GM23338 (cell line): ENCODE measurements at regions not wholly inside any gene's neighbourhood (a gene's known extent, or its start where the extent isn't known, plus 50 kb on each side); places are given as distances from the start of the nearest gene placed in this dataset.
"Not testable (repeated sequence)": the region's sequence is repeated elsewhere in the genome, so short reads cannot be mapped to it uniquely, and the experiment has no call there.

ENCODE experiments used
- ATAC-seq: fragments of 200-7000 bp; cut with Tn5 transposase; 3 replicates; pipeline ENCODE4 v1.9.1; 2020
- DNase-seq: peaks from one replicate; pipeline ENCODE4 v3.0.0-alpha.2; 2015; ENCODE audit warnings: low spot score
- H2AFZ ChIP-seq: fragments of 200-600 bp; sonication (generic); 2 replicates; pipeline ENCODE4 v1.8.0; 2016; ENCODE audit warnings: antibody characterized with exemption, mild to moderate bottlenecking, moderate library complexity
- H3F3A ChIP-seq: fragments of 200-600 bp; sonication (generic); replicated peaks from 2 replicates; pipeline ENCODE4 v1.8.0; 2017; ENCODE audit warnings: antibody characterized with exemption, mixed run types, low read depth
- H3K27ac ChIP-seq: fragments of 200-600 bp; sonication (generic); 2 replicates; pipeline ENCODE4 v1.6.1; 2016; ENCODE audit warnings: low read depth
- H3K27me3 ChIP-seq: fragments of 200-600 bp; sonication (generic); 2 replicates; pipeline ENCODE4 v1.8.0; 2016; ENCODE audit warnings: mild to moderate bottlenecking, mixed run types, moderate library complexity; ENCODE audit not compliant: insufficient read depth
- H3K36me3 ChIP-seq: fragments of 200-600 bp; sonication (generic); 2 replicates; pipeline ENCODE4 v1.8.0; 2016; ENCODE audit warnings: mild to moderate bottlenecking; ENCODE audit not compliant: insufficient read depth
- H3K4me1 ChIP-seq: fragments of 200-600 bp; sonication (generic); 2 replicates; pipeline ENCODE4 v1.8.0; 2016; ENCODE audit warnings: mild to moderate bottlenecking, moderate library complexity; ENCODE audit not compliant: insufficient read depth
- H3K4me2 ChIP-seq: fragments of 200-600 bp; sonication (generic); 2 replicates; pipeline ENCODE4 v1.7.1; 2017; ENCODE audit warnings: mixed run types
- H3K4me3 ChIP-seq: fragments of 200-600 bp; sonication (generic); 2 replicates; pipeline ENCODE4 v1.6.1; 2016; ENCODE audit warnings: mixed run types
- H3K79me2 ChIP-seq: fragments of 200-600 bp; sonication (generic); replicated peaks from 2 replicates; pipeline ENCODE4 v1.8.0; 2017; ENCODE audit warnings: mild to moderate bottlenecking; ENCODE audit not compliant: insufficient read depth
- H3K9me2 ChIP-seq: fragments of 200-600 bp; sonication (generic); 2 replicates; pipeline ENCODE4 v1.8.0; 2017; ENCODE audit not compliant: insufficient read depth
- H4K20me1 ChIP-seq: fragments of 200-600 bp; sonication (generic); replicated peaks from 2 replicates; pipeline ENCODE4 v1.8.0; 2017; ENCODE audit warnings: mild to moderate bottlenecking; ENCODE audit not compliant: insufficient read depth
- H3K27ac Mint-ChIP-seq: 2 replicates; pipeline ENCODE4 v1.8.0; 2020; ENCODE audit warnings: inconsistent platforms, mild to moderate bottlenecking, moderate library complexity, mixed read lengths
- H3K27me3 Mint-ChIP-seq: 3 replicates; pipeline ENCODE4 v1.8.0; 2022; ENCODE audit warnings: low read depth, mild to moderate bottlenecking, moderate library complexity, mixed read lengths, inconsistent platforms; ENCODE audit not compliant: insufficient read depth, poor library complexity
- H3K36me3 Mint-ChIP-seq: 3 replicates; pipeline ENCODE4 v1.8.0; 2021; ENCODE audit warnings: low read depth, mild to moderate bottlenecking, inconsistent platforms, moderate library complexity, mixed read lengths
- H3K4me1 Mint-ChIP-seq: 3 replicates; pipeline ENCODE4 v1.8.0; 2020; ENCODE audit warnings: mild to moderate bottlenecking, inconsistent platforms, mixed read lengths
- H3K4me3 Mint-ChIP-seq: 3 replicates; pipeline ENCODE4 v1.8.0; 2021; ENCODE audit warnings: moderate library complexity, mild to moderate bottlenecking, inconsistent platforms, mixed read lengths
- H3K9me3 Mint-ChIP-seq: 3 replicates; pipeline ENCODE4 v1.8.0; 2020; ENCODE audit warnings: moderate library complexity, mild to moderate bottlenecking, inconsistent platforms, mixed read lengths
- CREB1 ChIP-seq: fragments of 250-450 bp; sonication (Bioruptor Pico); IDR thresholded peaks from 2 replicates; pipeline ENCODE4 v1.5.0; 2020; ENCODE audit warnings: low read depth, mild to moderate bottlenecking, moderate library complexity
- EZH2 ChIP-seq: fragments of 200-600 bp; sonication (generic); IDR thresholded peaks from one replicate; pipeline ENCODE4 v1.8.0; 2017; ENCODE audit warnings: antibody characterized with exemption, mild to moderate bottlenecking, low read depth; ENCODE audit not compliant: unreplicated experiment
- EZH2phosphoT487 ChIP-seq: fragments of 200-600 bp; sonication (generic); IDR thresholded peaks from one replicate; pipeline ENCODE4 v1.8.1; 2018; ENCODE audit warnings: antibody characterized with exemption; ENCODE audit not compliant: unreplicated experiment
- JUNB ChIP-seq: IDR thresholded peaks from one replicate; pipeline ENCODE4 v1.6.1; 2016; ENCODE audit warnings: antibody characterized with exemption; ENCODE audit not compliant: unreplicated experiment
- NANOG ChIP-seq: IDR thresholded peaks from 2 replicates; pipeline ENCODE4 v1.6.1; 2016; ENCODE audit warnings: antibody characterized with exemption, borderline replicate concordance
- POLR2AphosphoS5 ChIP-seq: IDR thresholded peaks from 2 replicates; pipeline ENCODE4 v1.6.1; 2016; ENCODE audit warnings: antibody characterized with exemption, low read depth
- STAT1 ChIP-seq: IDR thresholded peaks from one replicate; pipeline ENCODE4 v1.6.1; 2016; ENCODE audit warnings: antibody characterized with exemption; ENCODE audit not compliant: unreplicated experiment
- ZNF114 ChIP-seq: fragments of 250-450 bp; sonication (Bioruptor Pico); IDR thresholded peaks from 2 replicates; pipeline ENCODE4 v1.5.0; 2020; ENCODE audit warnings: mild to moderate bottlenecking, moderate library complexity
- ZNF331 ChIP-seq: fragments of 250-450 bp; sonication (Bioruptor Pico); IDR thresholded peaks from 2 replicates; pipeline ENCODE4 v1.5.0; 2020; ENCODE audit warnings: low read depth, mild to moderate bottlenecking, moderate library complexity
- TF ChIP-seq, protein P1 (sequence below), 2 experiments: fragments of 200-600 bp in 1 of 2; sonication (generic) in 1 of 2; conservative IDR thresholded peaks; 2 replicates each; pipeline versions ENCODE4 v1.5.1 to v1.6.1; 2016 to 2017; ENCODE audit warnings: antibody characterized with exemption in 2 of 2, low read depth in 2 of 2, mild to moderate bottlenecking in 2 of 2, moderate library complexity in 1 of 2
- TF ChIP-seq, protein P2 (sequence below): IDR thresholded peaks from 2 replicates; pipeline ENCODE4 v1.6.1; 2016; ENCODE audit warnings: antibody characterized with exemption

DNA sequence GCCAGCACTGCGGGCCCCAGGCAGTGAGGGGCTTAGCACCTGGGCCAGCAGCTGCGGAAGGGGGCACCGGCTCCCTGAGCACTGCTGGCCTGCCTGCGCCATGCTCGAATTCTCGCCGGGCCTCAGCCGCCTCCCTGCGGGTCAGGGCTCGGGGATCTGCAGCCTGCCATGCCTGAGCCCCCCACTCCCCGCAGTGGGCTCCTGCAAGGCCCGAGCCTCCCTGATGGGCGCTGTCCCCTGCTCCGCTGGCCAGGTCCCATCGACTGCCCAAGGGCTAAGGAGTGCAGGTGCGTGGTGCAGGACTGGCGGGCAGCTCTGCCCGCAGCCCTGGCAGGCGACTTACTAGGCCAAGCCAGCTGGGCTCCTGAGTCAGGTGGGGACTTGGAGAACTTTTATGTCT lies 133.3 kb upstream of the LMNTD1 start (continued):
- no peak for TF ChIP-seq NANOG
- no peak for TF ChIP-seq POLR2AphosphoS5
- no peak for TF ChIP-seq JUNB
- TF ChIP-seq, protein P1, sequence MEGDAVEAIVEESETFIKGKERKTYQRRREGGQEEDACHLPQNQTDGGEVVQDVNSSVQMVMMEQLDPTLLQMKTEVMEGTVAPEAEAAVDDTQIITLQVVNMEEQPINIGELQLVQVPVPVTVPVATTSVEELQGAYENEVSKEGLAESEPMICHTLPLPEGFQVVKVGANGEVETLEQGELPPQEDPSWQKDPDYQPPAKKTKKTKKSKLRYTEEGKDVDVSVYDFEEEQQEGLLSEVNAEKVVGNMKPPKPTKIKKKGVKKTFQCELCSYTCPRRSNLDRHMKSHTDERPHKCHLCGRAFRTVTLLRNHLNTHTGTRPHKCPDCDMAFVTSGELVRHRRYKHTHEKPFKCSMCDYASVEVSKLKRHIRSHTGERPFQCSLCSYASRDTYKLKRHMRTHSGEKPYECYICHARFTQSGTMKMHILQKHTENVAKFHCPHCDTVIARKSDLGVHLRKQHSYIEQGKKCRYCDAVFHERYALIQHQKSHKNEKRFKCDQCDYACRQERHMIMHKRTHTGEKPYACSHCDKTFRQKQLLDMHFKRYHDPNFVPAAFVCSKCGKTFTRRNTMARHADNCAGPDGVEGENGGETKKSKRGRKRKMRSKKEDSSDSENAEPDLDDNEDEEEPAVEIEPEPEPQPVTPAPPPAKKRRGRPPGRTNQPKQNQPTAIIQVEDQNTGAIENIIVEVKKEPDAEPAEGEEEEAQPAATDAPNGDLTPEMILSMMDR (conservative IDR thresholded peaks at IDR 0.05; ENCODE audit: low read depth in 2 of 2): no peak
- TF ChIP-seq CREB1 (CRISPR knock-in tag): no peak

- ATAC-seq: no peak
- no peaks in the 10 kb centered on the region for H4K20me1 ChIP-seq
- no peak overlapping the region for H3K4me3 Mint-ChIP-seq
Measured at GRCh38 chr12:25687226-25687625, 134.1 kb upstream of the LMNTD1 start.

GRCh38 chr12:25688851-25689250 lies 135.8 kb upstream of the LMNTD1 start:
- not testable (repeated sequence) for H3K79me2 ChIP-seq, H3K4me2 ChIP-seq, H3K36me3 ChIP-seq, H2AFZ ChIP-seq, ATAC-seq, H4K20me1 ChIP-seq, H3K9me2 ChIP-seq, H3K27ac ChIP-seq, H3K4me3 Mint-ChIP-seq, H3K27me3 Mint-ChIP-seq, H3K9me3 Mint-ChIP-seq, H3K36me3 Mint-ChIP-seq, H3K4me3 ChIP-seq, H3F3A ChIP-seq, H3K27me3 ChIP-seq, H3K27ac Mint-ChIP-seq, DNase-seq
- peaks cover 31% of the 10 kb centered on the region for H3K4me1 Mint-ChIP-seq
- peaks cover 31% of the 10 kb centered on the region for H3K4me1 ChIP-seq

More at GRCh38 chr12:25687226-25687625, 134.1 kb upstream of the LMNTD1 start:
- no peak for TF ChIP-seq ZNF114 (CRISPR knock-in tag)
- H3F3A ChIP-seq: no peaks in the 10 kb centered on the region
- Mint-ChIP-seq H3K36me3 (no peaks in the 10 kb centered on the region), H3K9me3 (peaks cover 4% of the 10 kb centered on the region; the same call in 2 of the 3 replicates), H3K27me3 (no peaks in the 10 kb centered on the region), H3K27ac (no peak overlapping the region), H3K4me1 (peaks cover 29% of the 10 kb centered on the region)
- no peak overlapping the region for H3K27ac ChIP-seq
- H3K4me3 ChIP-seq: no peak overlapping the region
- no peaks in the 10 kb centered on the region for H3K79me2 ChIP-seq
- no peak overlapping the region for H3K4me2 ChIP-seq
- H3K4me1 ChIP-seq: peaks cover 25% of the 10 kb centered on the region
- DNase-seq: no peak
- no peaks in the 10 kb centered on the region for H3K27me3 ChIP-seq
- H2AFZ ChIP-seq: no peak overlapping the region
- no peaks in the 10 kb centered on the region for H3K36me3 ChIP-seq
- no peaks in the 10 kb centered on the region for H3K9me2 ChIP-seq

DNA sequence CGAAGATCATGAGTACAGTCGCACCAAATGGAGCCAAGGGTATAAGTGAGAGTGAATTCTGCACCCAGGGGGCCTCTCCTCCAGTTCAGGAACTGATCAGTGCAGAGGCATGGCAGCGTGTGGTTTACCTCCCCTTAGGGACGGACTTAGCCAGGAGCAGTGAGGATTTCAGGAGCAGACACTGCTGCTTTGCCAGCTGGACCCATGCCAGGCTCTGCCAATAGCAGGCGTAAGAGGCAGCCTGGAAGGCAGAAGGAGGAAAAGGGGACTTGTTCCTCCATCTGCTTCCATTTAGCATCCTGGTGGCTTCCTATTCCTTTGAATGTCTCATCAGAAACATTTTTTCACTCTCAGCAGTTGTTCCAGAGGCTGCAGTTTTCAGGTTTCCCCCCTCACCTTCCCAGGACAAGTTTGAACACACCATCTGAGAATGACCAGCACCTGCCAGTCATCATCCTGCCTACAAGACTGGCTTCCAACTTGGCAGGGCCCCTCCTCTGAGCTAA lies 137.0 kb upstream of the LMNTD1 start:
- no peak overlapping the region for H3K27ac Mint-ChIP-seq
- H3K27ac ChIP-seq: no peak overlapping the region
- peak overlapping the region; percentile 72; the same call in 1 of the 2 replicates for H2AFZ ChIP-seq
- peaks cover 4% of the 10 kb centered on the region; the same call in 2 of the 3 replicates for H3K9me3 Mint-ChIP-seq
- H3K27me3 ChIP-seq: no peaks in the 10 kb centered on the region
- no peaks in the 10 kb centered on the region for H3K36me3 ChIP-seq
- H3K9me2 ChIP-seq: no peaks in the 10 kb centered on the region
- no peak overlapping the region for H3K4me3 Mint-ChIP-seq
- no peaks in the 10 kb centered on the region for H4K20me1 ChIP-seq
- no peaks in the 10 kb centered on the region for H3K36me3 Mint-ChIP-seq
- TF ChIP-seq, protein P1 (conservative IDR thresholded peaks at IDR 0.05; ENCODE audit: low read depth in 2 of 2): no peak
- TF ChIP-seq EZH2 (no peak), EZH2phosphoT487 (no peak), CREB1 (CRISPR knock-in tag) (no peak), POLR2AphosphoS5 (no peak), JUNB (no peak), ZNF331 (no peak), NANOG (no peak), ZNF114 (CRISPR knock-in tag) (no peak), STAT1 (no peak)
- TF ChIP-seq, protein P2, sequence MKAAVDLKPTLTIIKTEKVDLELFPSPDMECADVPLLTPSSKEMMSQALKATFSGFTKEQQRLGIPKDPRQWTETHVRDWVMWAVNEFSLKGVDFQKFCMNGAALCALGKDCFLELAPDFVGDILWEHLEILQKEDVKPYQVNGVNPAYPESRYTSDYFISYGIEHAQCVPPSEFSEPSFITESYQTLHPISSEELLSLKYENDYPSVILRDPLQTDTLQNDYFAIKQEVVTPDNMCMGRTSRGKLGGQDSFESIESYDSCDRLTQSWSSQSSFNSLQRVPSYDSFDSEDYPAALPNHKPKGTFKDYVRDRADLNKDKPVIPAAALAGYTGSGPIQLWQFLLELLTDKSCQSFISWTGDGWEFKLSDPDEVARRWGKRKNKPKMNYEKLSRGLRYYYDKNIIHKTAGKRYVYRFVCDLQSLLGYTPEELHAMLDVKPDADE: no peak
- ATAC-seq (peak; percentile 20; the same call in 2 of the 3 replicates), DNase-seq (no peak)
- H3K4me2 ChIP-seq: no peak overlapping the region
- H3K79me2 ChIP-seq: no peaks in the 10 kb centered on the region
- no peaks in the 10 kb centered on the region for H3F3A ChIP-seq
- no peak overlapping the region for H3K4me3 ChIP-seq
- no peaks in the 10 kb centered on the region for H3K27me3 Mint-ChIP-seq
- peaks cover 31% of the 10 kb centered on the region for H3K4me1 ChIP-seq
- H3K4me1 Mint-ChIP-seq: peaks cover 29% of the 10 kb centered on the region
